ENCODE measurements at regions not wholly inside any gene's neighbourhood (a gene's known extent, or its start where the extent isn't known, plus 50 kb on each side); places are given as distances from the start of the nearest gene placed in this dataset.
"Not testable (repeated sequence)": the region's sequence is repeated elsewhere in the genome, so short reads cannot be mapped to it uniquely, and the experiment has no call there.

GRCh38 chr10:123323884-123324283, 169.7 kb downstream of the BUB3 start:
- DNase-seq, result no peak

GRCh38 chr10:123325663-123326190, 171.5 kb downstream of the BUB3 start:
- no peak for DNase-seq

GRCh38 chr10:123326674-123327073, 172.5 kb downstream of the BUB3 start:
- DNase-seq, result no peak

GRCh38 chr10:123327450-123327849, 173.2 kb downstream of the BUB3 start:
- DNase-seq, result no peak

GRCh38 chr10:123327896-123328295, 173.7 kb downstream of the BUB3 start:
- DNase-seq, result no peak

GRCh38 chr10:123331438-123331837, 177.2 kb downstream of the BUB3 start:
- DNase-seq, result no peak

- no peak for DNase-seq
These were observed 192.4 kb downstream of the BUB3 start for GRCh38 chr10:123346581-123346980.

- DNase-seq, result no peak
These were observed 194.7 kb downstream of the BUB3 start for GRCh38 chr10:123348691-123349572.

- DNase-seq, result no peak
These were observed 197.5 kb downstream of the BUB3 start for GRCh38 chr10:123351715-123352114.

- no peak for DNase-seq
These were observed 200.3 kb downstream of the BUB3 start for GRCh38 chr10:123354521-123354920.

- DNase-seq, result no peak
These were observed 201.7 kb downstream of the BUB3 start for GRCh38 chr10:123355748-123356481.

- no peak for DNase-seq
These were observed 202.6 kb downstream of the BUB3 start for GRCh38 chr10:123356799-123357198.

- no peak for DNase-seq
These were observed 203.3 kb downstream of the BUB3 start for GRCh38 chr10:123357421-123357930.

- DNase-seq, result no peak
These were observed 205.3 kb downstream of the BUB3 start for GRCh38 chr10:123359539-123359938.

- no peak for DNase-seq
These were observed 207.6 kb downstream of the BUB3 start for GRCh38 chr10:123361832-123362231.

- DNase-seq, result no peak
These were observed 213.0 kb downstream of the BUB3 start for GRCh38 chr10:123367195-123367594.

GRCh38 chr10:123371626-123372025, 217.4 kb downstream of the BUB3 start:
- DNase-seq, result not testable (repeated sequence)

- no peak for DNase-seq
These were observed 219.4 kb downstream of the BUB3 start for GRCh38 chr10:123373591-123373990.

GRCh38 chr10:123375097-123375496, 220.9 kb downstream of the BUB3 start:
- no peak for DNase-seq

- no peak for DNase-seq
These were observed 221.5 kb downstream of the BUB3 start for GRCh38 chr10:123375738-123376137.

- no peak for DNase-seq
These were observed 223.7 kb downstream of the BUB3 start for GRCh38 chr10:123377883-123378282.

- DNase-seq, result no peak
These were observed 224.1 kb downstream of the BUB3 start for GRCh38 chr10:123378302-123378701.

GRCh38 chr10:123379156-123379555, 225.0 kb downstream of the BUB3 start:
- no peak for DNase-seq

Measured in stimulated activated CD4-positive, alpha-beta T cell treated with anti-CD3 and anti-CD28 coated beads, Interleukin-4, amount 100 ng/mL, for 1 hour (primary cell).